ENCODE measurements at regions not wholly inside any gene's neighbourhood (a gene's known extent, or its start where the extent isn't known, plus 50 kb on each side); places are given as distances from the start of the nearest gene placed in this dataset.
"Not testable (repeated sequence)": the region's sequence is repeated elsewhere in the genome, so short reads cannot be mapped to it uniquely, and the experiment has no call there.

GRCh38 chr4:85126991-85127591 is 160.6 kb upstream of the WDFY3 start:
- no peak overlapping the region for H3K4me3 ChIP-seq (ENCODE audit: low read length)
- no peak for TF ChIP-seq CTCF (IDR thresholded peaks at IDR 0.05; ENCODE audit: insufficient read depth, low read depth, low read length, missing control alignments)
- DNase-seq (ENCODE audit: low read depth) = no peak

- peak; percentile 75 for TF ChIP-seq CTCF (IDR thresholded peaks at IDR 0.05; ENCODE audit: insufficient read depth, low read depth, low read length, missing control alignments)
- peak; percentile 56 for DNase-seq (ENCODE audit: low read depth)
- no peak overlapping the region for H3K4me3 ChIP-seq (ENCODE audit: low read length)
Observed at GRCh38 chr4:85127653-85128052, 161.2 kb upstream of the WDFY3 start.

- DNase-seq (ENCODE audit: low read depth) = no peak
- H3K4me3 ChIP-seq (ENCODE audit: low read length) = no peak overlapping the region
- no peak for TF ChIP-seq CTCF (IDR thresholded peaks at IDR 0.05; ENCODE audit: insufficient read depth, low read depth, low read length, missing control alignments)
Observed at GRCh38 chr4:85128246-85129204, 162.0 kb upstream of the WDFY3 start.

- not testable (repeated sequence) for H3K4me3 ChIP-seq (ENCODE audit: low read length); DNase-seq (ENCODE audit: low read depth)
Observed at GRCh38 chr4:85129354-85130125, 163.1 kb upstream of the WDFY3 start.

- no peak for DNase-seq (ENCODE audit: low read depth)
- no peak for TF ChIP-seq CTCF (IDR thresholded peaks at IDR 0.05; ENCODE audit: insufficient read depth, low read depth, low read length, missing control alignments)
- no peak overlapping the region for H3K4me3 ChIP-seq (ENCODE audit: low read length)
Observed at GRCh38 chr4:85132117-85132516, 165.6 kb upstream of the WDFY3 start.

- no peak for DNase-seq (ENCODE audit: low read depth)
- no peak overlapping the region for H3K4me3 ChIP-seq (ENCODE audit: low read length)
- TF ChIP-seq CTCF (IDR thresholded peaks at IDR 0.05; ENCODE audit: insufficient read depth, low read depth, low read length, missing control alignments) = no peak
Observed at GRCh38 chr4:85132570-85132969, 166.1 kb upstream of the WDFY3 start.

- H3K4me3 ChIP-seq (ENCODE audit: low read length); DNase-seq (ENCODE audit: low read depth): not testable (repeated sequence)
Observed at GRCh38 chr4:85139749-85140148, 173.3 kb upstream of the WDFY3 start.

Data from epithelial cell of esophagus (primary cell).